Activated CD8-positive, alpha-beta memory T cell treated with anti-CD3 and anti-CD28 coated beads, Interleukin-2, amount 50 U/mL, for 4 hours (primary cell): ENCODE measurements at regions not wholly inside any gene's neighbourhood (a gene's known extent, or its start where the extent isn't known, plus 50 kb on each side); places are given as distances from the start of the nearest gene placed in this dataset.

Experiments used
- DNase-seq: peaks from one replicate; pipeline ENCODE4 v3.0.0-alpha.2; 2020

DNA sequence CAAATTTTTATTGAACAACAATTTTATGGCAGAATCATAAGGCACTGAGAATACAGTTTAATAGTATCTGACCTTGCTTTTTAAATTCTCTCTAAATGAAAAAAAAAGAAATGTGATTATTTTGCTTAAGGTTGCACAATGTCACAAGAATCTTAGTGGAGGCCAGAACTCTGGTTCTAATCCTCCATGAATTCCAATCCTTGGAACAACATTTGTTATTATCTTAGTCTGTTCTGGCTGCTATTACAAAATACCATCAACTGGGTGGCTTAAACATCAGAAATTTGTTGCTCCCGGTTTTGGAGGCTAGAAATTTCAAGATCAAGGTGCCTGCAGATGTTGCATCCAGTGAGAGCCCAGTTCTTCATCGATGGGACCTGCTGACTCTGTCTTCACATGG is 158.2 kb upstream of the POM121L12 start:
- DNase-seq = no peak

GRCh38 chr7:52876402-52876801 is 159.0 kb upstream of the POM121L12 start:
- no peak for DNase-seq

GRCh38 chr7:52863652-52864051 is 171.8 kb upstream of the POM121L12 start:
- no peak for DNase-seq

- no peak for DNase-seq
Observed at GRCh38 chr7:52862321-52862720, 173.1 kb upstream of the POM121L12 start.

- no peak for DNase-seq
Observed at GRCh38 chr7:52857367-52857766, 178.1 kb upstream of the POM121L12 start.

GRCh38 chr7:52854681-52855080 is 180.8 kb upstream of the POM121L12 start:
- no peak for DNase-seq

DNA sequence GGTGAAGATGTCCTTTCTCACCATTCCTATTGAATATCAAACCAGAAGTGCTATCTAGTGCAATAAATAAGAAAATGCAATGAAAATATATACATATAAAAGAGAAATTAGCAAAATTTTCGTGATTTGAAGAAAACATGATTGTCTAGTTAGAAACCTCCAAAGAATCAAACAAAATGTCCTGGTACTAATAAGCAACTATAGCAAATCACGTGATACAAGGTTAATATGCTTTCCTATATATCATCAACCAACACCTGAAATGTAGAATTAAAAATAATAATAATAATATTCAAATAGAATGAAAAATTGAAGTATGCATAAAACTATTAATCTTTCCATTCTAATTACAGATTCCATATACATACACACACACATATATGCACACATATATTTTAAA is 183.9 kb upstream of the POM121L12 start:
- no peak for DNase-seq

- no peak for DNase-seq
Observed at GRCh38 chr7:52843436-52843835, 192.0 kb upstream of the POM121L12 start.

GRCh38 chr7:52842202-52842900 is 193.1 kb upstream of the POM121L12 start:
- no peak for DNase-seq

DNA sequence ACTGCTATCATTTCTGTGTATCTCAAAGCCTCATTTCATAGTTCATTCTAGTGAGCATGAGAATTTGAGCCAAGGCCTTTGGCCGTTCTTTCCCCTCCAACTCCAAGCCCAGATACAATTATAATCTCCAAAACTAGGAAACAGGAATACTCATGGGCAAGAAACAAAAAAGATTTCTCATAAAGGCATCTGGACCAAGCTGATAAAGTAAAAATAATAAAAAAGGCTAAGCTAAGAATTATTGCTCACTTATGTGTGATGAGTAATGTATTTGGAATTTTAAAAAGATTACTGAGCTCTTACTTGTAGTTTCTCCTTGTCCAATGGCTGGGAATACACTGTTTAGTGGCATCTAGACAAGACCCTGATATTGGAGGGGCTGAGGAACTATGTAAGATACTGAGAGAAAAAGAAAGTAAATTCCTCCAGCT is 196.4 kb upstream of the POM121L12 start:
- DNase-seq = no peak

DNA sequence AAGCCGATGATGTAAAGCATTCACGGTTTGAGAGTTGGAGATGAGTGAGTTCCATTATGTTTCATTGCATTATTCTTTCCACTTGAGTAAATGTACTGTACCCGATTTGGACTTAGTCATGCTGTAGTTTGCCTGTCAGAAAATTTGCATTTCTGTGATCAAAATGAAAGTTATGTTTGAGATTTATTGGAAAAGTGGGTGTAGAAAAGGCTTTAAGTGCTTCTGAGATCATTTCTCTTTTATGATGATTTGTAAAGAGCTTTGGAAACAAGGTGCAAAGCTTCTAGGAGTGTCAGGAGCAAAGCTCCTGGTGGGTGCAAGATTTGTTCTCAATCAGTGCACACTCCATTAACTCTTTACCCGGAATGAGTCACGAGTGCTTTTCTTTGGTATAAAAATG is 204.1 kb upstream of the POM121L12 start:
- no peak for DNase-seq

GRCh38 chr7:52830801-52831200 is 204.6 kb upstream of the POM121L12 start:
- DNase-seq = no peak

- DNase-seq = no peak
Observed at GRCh38 chr7:52826515-52827265, 208.7 kb upstream of the POM121L12 start.

DNA sequence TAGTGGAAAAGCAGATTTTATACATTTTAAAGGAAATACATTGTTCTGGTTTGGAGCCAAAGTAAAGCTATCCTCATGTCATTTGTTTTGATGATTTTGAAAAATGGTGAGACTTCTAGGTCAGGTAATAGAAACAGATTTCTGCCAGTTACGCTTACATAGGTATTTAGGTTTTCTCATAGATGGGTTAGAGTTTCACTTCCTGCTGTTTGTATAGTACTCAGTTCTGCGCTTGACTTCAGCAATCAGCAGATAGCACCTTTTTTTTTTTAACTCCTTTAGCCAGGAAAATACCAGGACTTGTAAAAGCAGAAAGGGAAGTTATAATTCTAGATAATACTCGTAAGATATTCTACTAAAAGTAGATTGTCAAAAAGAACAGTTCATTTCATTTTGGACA is 209.8 kb upstream of the POM121L12 start:
- no peak for DNase-seq

DNA sequence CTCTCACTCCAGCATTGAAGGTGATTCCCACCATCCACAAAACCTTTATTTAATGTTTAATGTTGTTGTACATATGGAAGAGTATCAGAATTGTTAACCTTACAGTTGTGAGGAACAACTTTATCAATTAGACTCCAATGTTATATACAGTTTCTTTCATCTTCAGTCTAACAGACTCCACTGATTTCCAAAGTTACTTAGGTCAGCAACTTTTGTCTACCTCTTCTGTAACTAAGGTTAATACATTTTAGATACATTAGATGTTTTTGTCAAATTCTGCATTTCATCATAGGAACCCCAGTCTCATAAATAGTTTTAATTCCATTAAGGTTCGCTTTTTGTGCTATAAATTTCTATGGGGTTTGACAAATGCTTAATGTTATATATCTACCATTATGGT is 223.9 kb upstream of the POM121L12 start:
- no peak for DNase-seq

- DNase-seq = no peak
Observed at GRCh38 chr7:52799817-52800216, 235.6 kb upstream of the POM121L12 start.

- no peak for DNase-seq
Observed at GRCh38 chr7:52797801-52798200, 237.6 kb upstream of the POM121L12 start.

DNA sequence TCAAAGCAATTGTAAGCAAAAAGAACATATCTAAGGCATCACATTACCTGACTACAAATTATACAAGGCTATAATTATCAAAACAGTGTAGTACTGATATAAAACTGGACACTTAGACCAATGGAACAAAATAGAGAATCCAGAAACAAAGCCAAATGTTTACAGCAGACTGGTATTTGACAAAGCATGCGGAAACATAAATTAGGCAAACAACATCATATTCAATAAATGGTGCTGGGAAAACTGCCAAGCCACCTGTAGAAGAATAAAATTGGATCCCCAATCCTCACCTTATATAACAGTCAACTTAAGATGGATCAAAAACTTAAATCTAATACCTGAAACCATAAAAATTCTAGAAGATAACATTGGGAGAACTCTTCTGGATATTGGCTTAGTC is 240.8 kb upstream of the POM121L12 start:
- DNase-seq = no peak

GRCh38 chr7:52791176-52791700 is 244.2 kb upstream of the POM121L12 start:
- no peak for DNase-seq

GRCh38 chr7:52786174-52786573 is 249.3 kb upstream of the POM121L12 start:
- DNase-seq = no peak

GRCh38 chr7:52782348-52782747 is 253.1 kb upstream of the POM121L12 start:
- DNase-seq = no peak

DNA sequence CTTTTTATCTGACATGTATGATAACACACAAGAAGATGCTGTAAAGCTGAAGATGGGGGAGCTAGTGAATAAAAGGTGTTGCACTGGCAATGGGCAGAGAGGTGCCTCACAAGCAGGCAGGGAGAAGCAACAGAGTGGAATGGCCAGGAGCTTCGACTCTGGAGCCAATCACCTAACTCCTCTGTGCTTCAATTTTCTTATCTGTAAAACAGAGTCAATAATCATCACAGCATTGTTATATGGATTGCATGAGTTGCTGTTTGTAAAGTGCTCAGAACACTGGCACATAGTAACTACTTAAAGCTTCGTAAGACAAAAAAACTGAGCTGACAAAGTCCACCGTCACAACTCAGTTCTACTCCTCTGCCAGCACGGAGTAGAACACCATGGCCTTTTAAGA is 254.2 kb upstream of the POM121L12 start:
- DNase-seq = no peak

- no peak for DNase-seq
Observed at GRCh38 chr7:52779004-52779403, 256.4 kb upstream of the POM121L12 start.

DNA sequence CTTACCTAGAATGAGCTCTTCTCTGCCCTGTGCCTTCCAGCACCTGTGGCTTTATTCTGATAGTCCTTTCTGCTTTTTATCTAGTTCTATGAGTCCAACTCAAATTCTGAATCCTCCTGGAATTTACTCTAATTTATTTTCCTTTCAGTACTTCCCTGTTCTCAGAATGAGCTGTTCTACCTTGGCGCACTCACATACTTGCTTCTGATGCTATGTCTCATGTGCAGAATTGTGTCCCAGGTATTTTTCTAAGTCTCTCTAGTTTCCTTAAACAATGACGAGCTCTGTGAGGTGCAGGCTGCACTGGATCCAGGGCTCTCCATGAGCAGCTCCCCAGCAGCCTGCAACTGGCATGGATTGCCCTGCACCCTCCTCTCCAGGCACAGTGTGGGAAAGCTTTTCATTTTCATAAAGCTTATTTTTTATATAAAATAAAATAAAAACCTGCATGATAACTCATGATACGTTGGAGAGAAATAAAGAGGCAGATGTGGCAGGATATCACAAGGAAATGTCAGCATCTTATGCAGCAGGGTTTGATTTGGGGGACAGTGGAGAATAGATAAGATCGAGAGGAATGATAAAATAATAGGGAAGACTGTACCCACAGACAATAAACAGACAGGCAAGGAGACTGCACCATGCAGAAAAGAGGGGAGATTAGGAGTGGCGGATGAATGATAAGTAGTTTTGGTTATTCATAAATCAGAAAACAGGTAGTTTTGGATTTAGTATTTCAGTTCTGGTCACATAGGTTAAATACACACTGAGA is 258.2 kb upstream of the POM121L12 start:
- DNase-seq = no peak
